OCI-LY3 (cell line): ENCODE measurements at regions not wholly inside any gene's neighbourhood (a gene's known extent, or its start where the extent isn't known, plus 50 kb on each side); places are given as distances from the start of the nearest gene placed in this dataset.

Source experiments
- CTCF ChIP-seq: fragments of 200-600, 300-600 bp; sonication (generic); IDR thresholded peaks from 2 replicates; pipeline ENCODE4 v1.5.1; 2014; ENCODE audit warnings: antibody characterized with exemption, low read length, low read depth
- EZH2phosphoT487 ChIP-seq: fragments of 200-600 bp; shearing (Covaris generic); IDR thresholded peaks from 2 replicates; pipeline ENCODE4 v1.6.1; 2018; ENCODE audit warnings: antibody characterized with exemption, mixed run types, low read depth

DNA sequence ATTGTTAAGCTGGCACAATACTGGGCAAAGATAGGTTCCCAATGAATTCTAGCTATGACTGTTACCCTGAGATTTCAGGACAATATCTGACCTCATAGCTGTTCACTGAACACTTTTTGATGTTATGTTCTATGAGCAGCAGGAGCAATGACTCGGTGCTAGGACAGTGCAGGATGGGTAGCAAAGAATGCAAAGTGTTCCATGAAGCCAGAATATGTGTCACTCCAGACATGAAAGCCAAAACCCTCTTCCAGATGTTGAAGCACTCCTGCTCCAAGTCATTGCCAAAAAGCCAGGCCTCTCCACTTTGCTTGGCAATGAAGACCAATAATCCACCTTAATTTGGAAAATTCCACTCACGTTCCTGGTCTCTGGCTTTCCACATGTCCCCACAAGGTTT is 300.9 kb upstream of the CPEB2 start:
- no peak for TF ChIP-seq CTCF
- no peak for TF ChIP-seq EZH2phosphoT487
